ENCODE measurements at regions not wholly inside any gene's neighbourhood (a gene's known extent, or its start where the extent isn't known, plus 50 kb on each side); places are given as distances from the start of the nearest gene placed in this dataset.

GRCh38 chr10:78570633-78571235 is 498.0 kb upstream of the ZMIZ1 start (continued):
- TF ChIP-seq MEF2A (IDR thresholded peaks at IDR 0.05; ENCODE audit: borderline replicate concordance, low read depth) (no peak), EZH2phosphoT487 (IDR thresholded peaks at IDR 0.05; ENCODE audit: borderline replicate concordance, low read depth) (no peak), CHD2 (IDR thresholded peaks at IDR 0.05; ENCODE audit: low read length, partially characterized antibody) (no peak)

- no peak overlapping the region for H3K4me3 ChIP-seq (ENCODE audit: low read depth in 2 of 2, low read length in 1 of 2)
- H3K27ac ChIP-seq (ENCODE audit: low read depth in 2 of 2, low read length in 1 of 2) = no peak overlapping the region
- peaks cover 0 to 45% of the 10 kb centered on the region in 2 experiments; a peak in 2 of 4 replicates for H3K4me1 ChIP-seq (ENCODE audit: control insufficient read depth in 1 of 2, insufficient read depth in 2 of 2, low read depth in 1 of 2, low read length in 1 of 2)
- CTCF ChIA-PET = no interaction called here
- no peak overlapping the region for H2AFZ ChIP-seq (ENCODE audit: low read depth)
- no peaks in the 10 kb centered on the region for H4K20me1 ChIP-seq (ENCODE audit: insufficient read depth)
- no peaks in the 10 kb centered on the region for H3K36me3 ChIP-seq (replicated peaks in 1 of 2; ENCODE audit: control insufficient read depth in 1 of 2, insufficient read depth in 2 of 2, low read length in 1 of 2)
- no peak overlapping the region for H3K4me2 ChIP-seq
- no peaks in the 10 kb centered on the region for H3K79me2 ChIP-seq (ENCODE audit: insufficient read depth)
- POLR2A ChIA-PET = no interaction called here
- H3K9me2 ChIP-seq = no peaks in the 10 kb centered on the region
- no peaks in the 10 kb centered on the region for H3K9me3 ChIP-seq
- H3F3A ChIP-seq (replicated peaks; ENCODE audit: insufficient read depth) = no peaks in the 10 kb centered on the region
- DNase-seq = no peak
- H3K27me3 ChIP-seq (ENCODE audit: insufficient read depth) = no peaks in the 10 kb centered on the region
- whole genome bisulfite sequencing (ENCODE audit: low lambda C conversion rate) = 93% methylated on average over 7 of the region's 7 CpGs
- TF ChIP-seq NFIC (IDR thresholded peaks at IDR 0.05; ENCODE audit: borderline replicate concordance) = no peak
- no peak overlapping the region for H3K9ac ChIP-seq
Measured at GRCh38 chr10:78571286-78571685, 497.5 kb upstream of the ZMIZ1 start.

GRCh38 chr10:78571891-78572290 is 496.9 kb upstream of the ZMIZ1 start:
- ChIA-PET POLR2A (no interaction called here), CTCF (no interaction called here)
- no peak overlapping the region for H3K9ac ChIP-seq
- no peak overlapping the region for H2AFZ ChIP-seq (ENCODE audit: low read depth)
- H3K79me2 ChIP-seq (ENCODE audit: insufficient read depth) = no peaks in the 10 kb centered on the region
- H3K4me1 ChIP-seq (ENCODE audit: control insufficient read depth in 1 of 2, insufficient read depth in 2 of 2, low read depth in 1 of 2, low read length in 1 of 2) = peaks cover 0 to 44% of the 10 kb centered on the region in 2 experiments; a peak in 2 of 4 replicates
- TF ChIP-seq IRF3 (IDR thresholded peaks at IDR 0.05; ENCODE audit: low read depth, low read length) = no peak
- TF ChIP-seq TCF12 (IDR thresholded peaks at IDR 0.05) = no peak
- TF ChIP-seq TEAD4 (IDR thresholded peaks at IDR 0.05; ENCODE audit: borderline replicate concordance, insufficient read depth) = no peak
- TF ChIP-seq FOSL2 (IDR thresholded peaks at IDR 0.05; ENCODE audit: borderline replicate concordance, low read depth) = no peak
- no peak for TF ChIP-seq ELF1 (IDR thresholded peaks at IDR 0.05)
- TF ChIP-seq NFIC (IDR thresholded peaks at IDR 0.05; ENCODE audit: borderline replicate concordance) = no peak
- TF ChIP-seq, protein P1, sequence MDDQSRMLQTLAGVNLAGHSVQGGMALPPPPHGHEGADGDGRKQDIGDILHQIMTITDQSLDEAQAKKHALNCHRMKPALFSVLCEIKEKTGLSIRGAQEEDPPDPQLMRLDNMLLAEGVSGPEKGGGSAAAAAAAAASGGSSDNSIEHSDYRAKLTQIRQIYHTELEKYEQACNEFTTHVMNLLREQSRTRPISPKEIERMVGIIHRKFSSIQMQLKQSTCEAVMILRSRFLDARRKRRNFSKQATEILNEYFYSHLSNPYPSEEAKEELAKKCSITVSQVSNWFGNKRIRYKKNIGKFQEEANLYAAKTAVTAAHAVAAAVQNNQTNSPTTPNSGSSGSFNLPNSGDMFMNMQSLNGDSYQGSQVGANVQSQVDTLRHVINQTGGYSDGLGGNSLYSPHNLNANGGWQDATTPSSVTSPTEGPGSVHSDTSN (IDR thresholded peaks at IDR 0.05) = no peak
- TF ChIP-seq REST (IDR thresholded peaks at IDR 0.05; ENCODE audit: low read depth, low read length) = no peak
- TF ChIP-seq, protein P2, sequence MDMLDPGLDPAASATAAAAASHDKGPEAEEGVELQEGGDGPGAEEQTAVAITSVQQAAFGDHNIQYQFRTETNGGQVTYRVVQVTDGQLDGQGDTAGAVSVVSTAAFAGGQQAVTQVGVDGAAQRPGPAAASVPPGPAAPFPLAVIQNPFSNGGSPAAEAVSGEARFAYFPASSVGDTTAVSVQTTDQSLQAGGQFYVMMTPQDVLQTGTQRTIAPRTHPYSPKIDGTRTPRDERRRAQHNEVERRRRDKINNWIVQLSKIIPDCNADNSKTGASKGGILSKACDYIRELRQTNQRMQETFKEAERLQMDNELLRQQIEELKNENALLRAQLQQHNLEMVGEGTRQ (IDR thresholded peaks at IDR 0.05; ENCODE audit: borderline replicate concordance, low read depth, low read length) = no peak
- no peak for TF ChIP-seq ZBTB33 (IDR thresholded peaks at IDR 0.05; ENCODE audit: borderline replicate concordance, low read depth)
- no peaks in the 10 kb centered on the region for H3F3A ChIP-seq (replicated peaks; ENCODE audit: insufficient read depth)
- H3K9me2 ChIP-seq = no peaks in the 10 kb centered on the region
- no peak overlapping the region for H3K27ac ChIP-seq (ENCODE audit: low read depth in 2 of 2, low read length in 1 of 2)
- no peak overlapping the region for H3K4me2 ChIP-seq
- no peak overlapping the region for H3K4me3 ChIP-seq (ENCODE audit: low read depth in 2 of 2, low read length in 1 of 2)
- H3K36me3 ChIP-seq (replicated peaks in 1 of 2; ENCODE audit: control insufficient read depth in 1 of 2, insufficient read depth in 2 of 2, low read length in 1 of 2) = no peaks in the 10 kb centered on the region
- no peak for DNase-seq
- no peaks in the 10 kb centered on the region for H3K9me3 ChIP-seq
- no peaks in the 10 kb centered on the region for H3K27me3 ChIP-seq (ENCODE audit: insufficient read depth)
- 80% methylated on average over 1 of the region's 1 CpG for WGBS (ENCODE audit: low lambda C conversion rate)
- H4K20me1 ChIP-seq (ENCODE audit: insufficient read depth) = no peaks in the 10 kb centered on the region
